BE2C (cell line): ENCODE measurements at regions not wholly inside any gene's neighbourhood (a gene's known extent, or its start where the extent isn't known, plus 50 kb on each side); places are given as distances from the start of the nearest gene placed in this dataset.

ENCODE experiments used
- DNase-seq: peaks from one replicate; pipeline ENCODE4 v3.0.0-alpha.2; 2020
- H3K27me3 ChIP-seq: fragments of 250-450 bp; sonication (Bioruptor Pico); 2 replicates; pipeline ENCODE4 v1.5.1; 2020; ENCODE audit warnings: mild to moderate bottlenecking
- H3K36me3 ChIP-seq: fragments of 250-450 bp; sonication (Bioruptor Pico); 2 replicates; pipeline ENCODE4 v1.5.1; 2020; ENCODE audit warnings: mild to moderate bottlenecking
- H3K4me1 ChIP-seq: fragments of 250-450 bp; sonication (Bioruptor Pico); 2 replicates; pipeline ENCODE4 v1.5.1; 2020
- H3K4me3 ChIP-seq: 2 replicates; pipeline ENCODE4 v1.5.1; 2011; ENCODE audit warnings: low read depth, low read length
- H3K9me3 ChIP-seq: fragments of 250-450 bp; sonication (Bioruptor Pico); 2 replicates; pipeline ENCODE4 v1.5.1; 2020
- CTCF ChIP-seq: IDR thresholded peaks from 2 replicates; pipeline ENCODE4 v1.5.1; 2012; ENCODE audit warnings: mild to moderate bottlenecking, low read depth, low read length

- no peak for DNase-seq
- Histone ChIP-seq H3K4me1 (no peaks in the 10 kb centered on the region; the same call in 1 of the 2 replicates), H3K4me3 (no peak overlapping the region), H3K27me3 (peaks cover 20% of the 10 kb centered on the region), H3K36me3 (no peaks in the 10 kb centered on the region), H3K9me3 (no peaks in the 10 kb centered on the region)
- no peak for TF ChIP-seq CTCF
Observed at GRCh38 chr10:7481368-7481765, 70.5 kb upstream of the SFMBT2 start.

GRCh38 chr10:7480742-7481367 is 70.0 kb upstream of the SFMBT2 start:
- no peak overlapping the region for H3K4me3 ChIP-seq
- DNase-seq = no peak

DNA sequence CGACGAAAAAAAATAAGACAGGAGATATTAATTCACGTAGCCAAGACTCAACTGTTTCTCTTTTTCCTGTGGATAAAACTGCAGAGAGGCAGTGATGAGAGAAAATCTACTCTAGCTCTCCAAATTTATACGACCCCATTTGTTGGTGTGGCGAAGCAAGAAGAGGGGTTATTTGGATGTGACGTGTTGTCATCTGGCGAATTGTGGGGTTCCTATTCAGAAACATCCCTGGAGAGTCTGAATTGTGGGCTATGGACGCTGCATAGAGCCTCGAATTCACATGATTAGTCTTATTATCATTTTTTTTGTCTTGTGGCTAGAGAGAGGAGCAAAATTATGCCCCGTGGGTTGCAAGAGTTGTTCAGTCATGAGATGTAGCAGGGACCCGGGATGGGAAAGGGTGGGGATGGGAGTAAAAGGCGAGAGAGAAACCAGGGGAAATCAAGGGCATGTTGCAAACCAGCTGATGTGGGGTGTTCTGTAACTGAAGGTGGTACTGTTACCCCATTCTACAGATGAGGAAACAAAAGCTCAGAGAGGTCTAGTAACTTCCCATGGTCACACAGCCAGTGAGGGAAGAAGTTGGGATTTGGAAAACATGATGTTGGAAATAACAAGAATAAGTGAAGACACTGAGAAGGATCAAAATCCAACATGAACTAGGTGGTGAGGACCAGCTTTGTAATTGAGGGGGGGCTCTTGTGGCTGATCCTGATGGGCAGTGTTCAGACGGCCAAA is 69.2 kb upstream of the SFMBT2 start:
- DNase-seq = no peak
- no peak overlapping the region for H3K4me3 ChIP-seq
- H3K36me3 ChIP-seq = no peaks in the 10 kb centered on the region
- H3K9me3 ChIP-seq = no peaks in the 10 kb centered on the region
- H3K4me1 ChIP-seq = no peaks in the 10 kb centered on the region
- peaks cover 9% of the 10 kb centered on the region for H3K27me3 ChIP-seq
- no peak for TF ChIP-seq CTCF

More at GRCh38 chr10:7480742-7481367, 70.0 kb upstream of the SFMBT2 start:
- no peaks in the 10 kb centered on the region for H3K36me3 ChIP-seq
- no peak for TF ChIP-seq CTCF
- peaks cover 15% of the 10 kb centered on the region for H3K27me3 ChIP-seq
- no peaks in the 10 kb centered on the region for H3K9me3 ChIP-seq
- no peaks in the 10 kb centered on the region; the same call in 1 of the 2 replicates for H3K4me1 ChIP-seq

DNA sequence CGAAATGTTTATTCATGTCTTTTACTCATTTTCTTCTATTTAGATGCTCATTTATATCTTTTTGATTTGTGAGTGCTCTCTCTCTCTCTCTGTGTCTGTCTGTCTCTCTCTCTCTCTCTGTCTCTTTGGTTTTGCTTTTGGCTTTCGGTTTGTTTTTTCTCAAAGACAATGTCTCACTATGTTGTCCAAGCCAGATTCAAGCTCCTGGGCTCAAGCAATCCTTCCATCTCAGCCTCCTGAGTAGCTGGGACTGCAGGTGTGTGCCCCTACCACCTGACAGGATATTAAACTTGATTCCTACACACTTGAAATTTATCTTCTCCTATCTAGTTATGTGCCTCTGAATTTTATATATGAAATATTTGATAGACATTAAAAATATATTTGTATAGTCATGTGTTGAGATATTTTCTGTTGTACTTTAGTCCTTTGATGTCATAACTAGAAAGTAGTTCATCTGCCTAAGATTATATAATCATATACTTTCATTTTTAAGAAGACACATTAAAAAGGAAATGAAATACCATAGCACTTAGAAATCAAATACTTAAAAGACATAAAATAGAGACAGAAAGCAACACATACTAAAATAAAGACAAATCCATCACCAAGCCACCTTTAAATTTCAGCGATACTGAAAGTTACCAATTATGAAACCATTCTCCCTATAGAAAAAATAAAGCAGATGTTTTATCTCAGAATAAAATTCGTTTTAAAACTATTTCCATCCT is 68.1 kb upstream of the SFMBT2 start:
- no peak overlapping the region for H3K4me3 ChIP-seq
- peaks cover 5% of the 10 kb centered on the region; the same call in 1 of the 2 replicates for H3K27me3 ChIP-seq
- no peaks in the 10 kb centered on the region for H3K4me1 ChIP-seq
- no peaks in the 10 kb centered on the region for H3K9me3 ChIP-seq
- DNase-seq = no peak
- no peaks in the 10 kb centered on the region for H3K36me3 ChIP-seq
- TF ChIP-seq CTCF = no peak

DNA sequence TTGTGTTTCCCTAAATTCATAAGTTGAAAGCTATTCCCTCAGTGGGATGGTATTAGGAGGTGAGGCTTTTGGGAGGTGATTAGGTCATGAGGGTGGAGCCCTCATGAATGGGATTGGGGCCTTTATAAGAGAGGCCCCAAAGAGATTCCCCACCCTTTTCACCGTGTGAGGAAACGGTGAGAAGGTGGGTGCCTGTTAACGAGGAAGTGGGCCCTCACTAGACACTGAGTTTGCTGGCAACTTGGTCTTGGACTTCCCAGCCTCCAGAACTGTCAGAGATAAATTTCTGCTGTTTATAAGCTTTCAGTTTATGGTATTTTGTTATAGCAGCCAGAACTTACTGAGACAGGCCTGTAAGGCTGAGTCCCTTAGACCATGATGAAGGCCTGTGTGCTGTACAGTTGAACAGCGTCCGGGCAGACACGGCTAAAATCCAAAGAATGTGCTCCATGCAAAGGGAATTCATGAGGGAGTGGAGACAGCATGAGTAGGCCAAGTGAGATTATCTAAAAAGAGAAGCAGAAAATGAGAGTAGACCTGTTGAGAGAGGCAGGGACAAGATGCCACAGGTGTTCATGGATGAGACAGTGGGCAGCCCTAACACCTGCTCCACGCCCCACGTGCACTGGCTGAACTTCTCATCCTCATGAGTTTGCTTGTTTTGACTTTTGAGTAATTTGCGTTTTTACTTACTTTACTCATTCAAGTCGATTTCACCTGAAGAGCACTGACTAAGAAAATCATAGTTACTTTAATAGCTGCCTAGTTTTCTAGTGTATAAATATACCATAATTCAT is 66.9 kb upstream of the SFMBT2 start:
- H3K4me3 ChIP-seq = no peak overlapping the region
- no peak for DNase-seq
- peaks cover 5% of the 10 kb centered on the region; the same call in 1 of the 2 replicates for H3K27me3 ChIP-seq
- H3K36me3 ChIP-seq = no peaks in the 10 kb centered on the region
- no peaks in the 10 kb centered on the region for H3K4me1 ChIP-seq
- no peaks in the 10 kb centered on the region for H3K9me3 ChIP-seq
- no peak for TF ChIP-seq CTCF
